ENCODE measurements at regions not wholly inside any gene's neighbourhood (a gene's known extent, or its start where the extent isn't known, plus 50 kb on each side); places are given as distances from the start of the nearest gene placed in this dataset.
A peak's percentile ranks its signal among the peaks of the same experiment; 100 is the strongest.

DNA sequence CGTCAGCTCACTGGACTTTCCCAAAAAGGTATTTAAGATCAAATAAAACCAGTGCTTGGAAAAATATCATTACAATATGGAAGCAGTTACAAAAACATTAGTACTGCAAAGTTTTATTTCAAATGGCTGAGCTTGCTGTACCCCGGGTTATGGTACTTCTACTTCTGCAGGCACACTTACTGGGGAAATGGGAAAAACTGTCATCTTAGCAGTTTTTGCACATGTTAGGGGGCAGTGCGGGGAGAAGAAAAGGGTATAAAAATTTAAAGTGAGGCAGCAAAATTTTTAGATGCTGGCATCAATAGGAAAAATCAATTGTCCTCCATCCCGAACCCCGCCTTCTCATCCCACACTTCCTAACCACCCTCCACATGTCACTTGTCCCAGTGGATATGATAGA is 133.4 kb downstream of the ATG4C start:
- DNase-seq (ENCODE audit: low read depth): no peak

DNA sequence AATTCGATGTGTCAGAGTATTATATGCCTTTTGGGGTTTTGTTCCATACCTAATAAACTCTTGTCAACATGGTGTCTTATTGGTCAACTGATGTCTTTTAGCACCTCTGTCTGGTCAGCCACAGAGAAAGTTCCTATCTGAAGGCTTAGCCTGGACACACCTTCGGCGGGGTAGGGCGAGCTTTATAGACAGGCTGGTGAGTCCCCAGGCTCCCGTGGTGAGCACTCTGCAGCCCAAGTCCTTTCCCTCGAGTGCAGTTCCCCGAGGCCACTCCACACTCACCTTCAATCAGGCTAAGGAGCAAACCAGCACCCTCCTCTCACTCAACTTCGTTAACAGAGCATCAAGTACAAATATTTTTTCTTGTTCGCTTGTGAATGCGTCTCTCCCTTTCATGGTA is 133.9 kb downstream of the ATG4C start:
- no peak for DNase-seq (ENCODE audit: low read depth)

DNA sequence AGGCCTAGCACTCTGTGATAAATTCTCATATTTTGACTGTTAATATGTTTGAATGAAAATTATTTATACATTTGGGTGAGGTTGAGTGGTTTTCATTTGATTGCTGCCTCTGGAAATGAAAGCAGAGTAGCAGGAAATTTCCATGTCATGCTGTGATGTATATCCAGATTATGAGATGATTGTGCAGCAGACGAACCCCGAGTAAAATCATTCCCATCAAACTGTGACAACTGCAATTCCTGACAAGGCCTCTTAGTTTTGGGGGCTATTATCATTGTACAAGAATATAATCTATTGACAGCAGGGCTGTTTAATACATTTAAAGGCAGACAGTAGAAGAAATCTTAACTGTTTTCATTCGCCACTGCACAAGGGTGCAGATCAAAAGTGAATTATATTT is 134.8 kb downstream of the ATG4C start:
- no peak for DNase-seq (ENCODE audit: low read depth)

DNA sequence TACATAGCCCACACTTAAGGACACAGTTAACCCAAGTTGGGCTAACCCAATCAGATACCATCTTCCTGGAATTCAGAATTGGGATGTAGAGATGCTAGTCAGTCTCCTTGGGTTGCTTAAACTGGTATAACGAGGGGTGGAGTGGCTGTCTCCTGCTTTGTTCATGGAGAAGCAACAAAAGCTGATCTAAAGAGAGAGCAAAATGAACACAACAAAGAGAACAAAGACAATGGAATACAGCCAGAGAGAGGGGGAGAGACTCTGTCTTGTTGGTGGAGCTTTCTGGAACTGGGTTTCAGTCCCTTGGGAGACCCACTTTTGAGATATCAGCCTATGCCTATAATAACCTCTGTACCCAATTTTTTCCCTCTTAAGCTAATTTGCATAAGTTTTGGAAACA is 138.1 kb downstream of the ATG4C start:
- DNase-seq (ENCODE audit: low read depth): no peak

DNA sequence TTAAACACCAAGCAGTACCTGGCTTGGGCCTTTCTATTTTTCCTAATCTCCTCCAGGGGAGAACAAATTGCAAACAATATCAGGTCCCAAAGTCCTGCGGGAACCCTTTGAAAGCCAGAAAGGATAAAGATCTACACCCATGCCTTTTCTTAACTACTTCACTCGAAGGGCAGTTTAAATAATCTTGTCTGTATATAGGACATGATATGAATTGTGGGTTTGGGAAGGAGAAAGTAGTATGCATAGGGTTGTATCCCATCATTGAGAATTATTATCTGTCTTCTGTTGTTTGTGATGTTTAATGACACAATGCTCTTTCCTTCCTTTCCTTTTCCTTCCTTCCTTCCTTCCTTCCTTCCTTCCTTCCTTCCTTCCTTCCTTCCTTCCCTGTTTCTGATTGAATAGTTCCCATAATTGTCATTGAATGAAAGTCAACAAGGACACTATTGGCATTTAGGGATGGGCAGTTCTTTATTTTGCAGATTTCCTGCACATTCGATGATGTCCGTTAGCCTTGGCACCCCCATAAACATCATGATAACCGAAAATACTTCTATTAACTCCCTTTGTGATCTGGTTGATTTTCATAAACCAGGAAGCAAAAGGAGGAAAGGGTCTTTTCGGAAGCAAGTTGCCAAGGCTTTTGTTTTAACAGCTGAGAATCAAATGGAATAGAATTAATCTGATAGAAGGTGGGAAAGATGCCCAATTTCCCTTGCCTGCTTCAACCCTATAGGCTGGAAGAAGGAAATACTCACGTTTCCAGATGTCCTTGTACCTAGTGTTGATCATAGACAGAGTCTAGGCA is 141.3 kb downstream of the ATG4C start:
- no peak for DNase-seq (ENCODE audit: low read depth)

DNA sequence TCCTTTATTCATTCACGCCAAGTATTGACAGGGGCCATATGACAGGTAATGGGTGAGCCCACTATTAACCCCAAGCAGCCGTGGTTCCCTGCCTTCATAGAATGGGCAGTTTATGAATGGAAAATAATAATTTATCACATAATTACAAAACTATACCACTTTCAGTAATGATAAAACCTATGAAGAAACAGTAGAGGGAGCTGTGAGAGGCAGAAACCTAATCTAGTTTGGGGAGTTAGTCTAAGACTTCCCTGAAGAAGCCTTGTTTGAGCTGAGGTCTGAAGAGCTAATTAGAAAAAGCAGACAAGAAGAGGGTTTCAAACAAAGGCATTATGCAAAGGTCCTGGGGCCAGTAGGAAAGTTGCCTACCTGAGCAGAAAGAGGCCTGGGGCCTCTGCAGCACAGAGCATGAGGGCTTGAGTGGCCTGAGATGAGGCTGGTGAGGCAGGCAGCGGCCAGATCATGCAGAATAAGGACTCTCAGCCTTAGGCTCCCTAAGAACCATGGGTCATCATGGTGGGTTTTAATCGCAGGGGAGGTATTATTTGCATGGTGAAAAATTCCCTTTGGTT is 142.8 kb downstream of the ATG4C start:
- DNase-seq (ENCODE audit: low read depth): no peak

DNA sequence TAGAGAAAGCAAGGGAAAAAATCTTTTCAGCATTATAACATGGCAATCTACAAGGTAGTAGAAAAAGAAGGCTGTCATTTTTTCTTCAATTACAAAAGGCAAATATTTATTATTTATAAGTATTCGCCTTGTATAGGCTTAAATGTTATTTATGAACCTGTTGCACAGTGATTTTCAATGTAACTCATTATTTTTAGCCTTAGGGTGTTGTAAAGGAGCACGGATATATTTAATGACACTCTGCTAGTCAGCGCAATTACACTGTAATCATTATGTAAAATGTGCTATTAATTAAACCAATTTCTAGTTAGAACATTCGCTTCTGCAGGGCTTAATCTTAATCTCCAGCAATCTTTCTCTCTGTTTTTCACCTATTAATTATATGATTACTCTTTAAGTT is 145.0 kb downstream of the ATG4C start:
- no peak for DNase-seq (ENCODE audit: low read depth)

DNA sequence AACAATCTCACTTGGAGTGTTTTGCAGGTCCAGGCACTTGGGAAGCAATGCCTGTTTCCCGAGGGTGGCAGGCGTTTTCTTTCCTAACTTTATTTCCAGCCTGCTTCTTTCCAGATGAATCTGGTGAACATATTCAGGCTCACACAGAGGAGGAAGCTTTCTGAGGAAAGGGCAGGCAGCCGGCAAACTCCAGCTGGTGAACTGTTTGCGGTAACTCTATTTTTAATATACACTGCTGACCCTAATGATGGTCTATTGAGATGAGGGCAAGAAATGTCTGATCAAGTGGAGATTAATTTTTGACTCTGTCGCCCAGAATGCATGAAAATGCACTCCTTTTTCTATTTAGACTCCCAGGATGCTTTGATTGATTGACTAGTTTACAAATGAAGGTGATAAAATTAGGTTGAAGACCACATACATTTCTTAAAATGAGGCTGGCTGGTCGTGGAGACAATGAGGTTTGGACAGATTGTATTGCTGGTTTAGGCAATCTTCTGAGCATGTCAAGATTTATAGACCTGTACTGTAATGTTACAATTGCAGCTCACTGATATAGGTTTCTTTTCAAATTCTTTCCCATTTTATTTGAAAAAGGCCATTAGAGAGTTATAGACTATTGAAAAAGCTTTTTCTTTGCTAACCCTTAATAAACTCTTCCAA is 153.8 kb downstream of the ATG4C start:
- DNase-seq (ENCODE audit: low read depth): no peak

DNA sequence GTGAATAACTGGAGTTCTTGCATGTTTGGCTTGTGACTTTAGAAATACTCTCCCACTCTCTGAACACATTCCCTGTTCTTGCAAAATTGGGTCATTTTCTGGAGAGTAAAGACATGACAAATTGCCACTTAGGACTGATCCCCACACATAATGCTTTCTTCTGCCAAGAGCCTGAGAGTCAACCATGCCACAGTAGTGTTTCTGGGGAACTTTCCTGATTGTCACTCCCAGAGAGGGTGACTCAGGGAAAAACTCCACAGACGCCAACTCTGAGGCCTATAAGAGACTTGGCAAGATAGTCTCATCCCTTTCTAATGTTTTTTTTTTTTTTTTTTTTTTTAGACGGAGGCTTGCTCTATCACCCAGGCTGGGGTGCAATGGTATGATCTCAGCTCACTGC is 157.8 kb downstream of the ATG4C start:
- DNase-seq (ENCODE audit: low read depth): no peak

DNA sequence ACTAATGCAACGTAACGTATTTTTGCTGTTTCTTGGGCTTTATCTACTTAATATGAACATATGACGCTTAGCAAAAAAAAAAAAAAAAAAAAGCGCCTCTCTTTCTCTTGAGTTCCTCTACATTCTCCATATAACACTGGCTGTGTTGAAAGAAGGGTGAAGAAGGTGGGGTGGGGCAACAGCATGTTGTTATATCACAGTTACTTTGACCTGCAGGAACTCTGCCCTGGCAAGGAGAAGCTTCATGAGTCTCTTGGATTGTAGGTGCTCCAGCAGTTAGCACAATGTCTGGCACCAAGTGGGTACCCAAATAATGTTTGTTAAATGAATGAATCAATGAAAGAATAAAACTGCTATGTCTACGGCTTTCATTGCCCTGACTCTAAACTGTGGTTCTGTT is 162.6 kb downstream of the ATG4C start:
- DNase-seq (ENCODE audit: low read depth): no peak

DNA sequence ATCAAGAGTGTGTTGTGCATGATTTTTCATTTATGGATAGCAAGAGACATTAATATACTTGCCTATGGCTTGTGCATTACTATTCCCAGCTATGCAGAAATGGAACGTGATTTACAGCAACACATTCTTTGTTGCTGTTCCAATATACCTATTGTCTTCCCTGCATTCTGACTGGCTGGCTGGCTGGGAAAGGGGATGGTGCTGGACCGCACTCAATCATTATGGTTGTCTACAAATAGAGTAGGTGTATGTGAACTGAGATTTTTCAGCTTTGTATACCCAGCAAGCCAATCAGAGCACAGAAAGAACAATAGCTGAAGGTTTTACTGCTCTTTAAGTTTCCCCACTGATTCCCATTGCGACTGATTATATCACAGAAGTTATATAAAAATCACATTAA is 167.5 kb downstream of the ATG4C start:
- no peak for DNase-seq (ENCODE audit: low read depth)

DNA sequence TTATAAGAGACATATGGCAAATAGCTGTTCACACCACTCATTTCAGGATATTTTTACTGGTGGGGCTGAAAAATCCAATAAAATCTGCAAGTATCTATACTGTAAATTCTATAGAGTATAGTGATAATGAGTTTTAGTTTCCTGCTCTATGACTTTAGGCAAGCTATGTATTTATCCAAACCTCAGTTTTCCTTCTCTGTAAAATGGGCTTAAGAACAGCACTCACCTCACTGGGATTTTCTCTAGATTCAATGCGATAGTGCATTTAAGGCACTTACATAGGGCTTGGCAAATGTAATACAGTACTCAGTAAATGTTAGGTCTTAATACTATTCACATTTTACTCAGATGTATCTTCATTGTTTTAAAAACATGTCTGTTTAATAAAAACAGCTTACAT is 168.7 kb downstream of the ATG4C start:
- DNase-seq (ENCODE audit: low read depth): no peak

DNA sequence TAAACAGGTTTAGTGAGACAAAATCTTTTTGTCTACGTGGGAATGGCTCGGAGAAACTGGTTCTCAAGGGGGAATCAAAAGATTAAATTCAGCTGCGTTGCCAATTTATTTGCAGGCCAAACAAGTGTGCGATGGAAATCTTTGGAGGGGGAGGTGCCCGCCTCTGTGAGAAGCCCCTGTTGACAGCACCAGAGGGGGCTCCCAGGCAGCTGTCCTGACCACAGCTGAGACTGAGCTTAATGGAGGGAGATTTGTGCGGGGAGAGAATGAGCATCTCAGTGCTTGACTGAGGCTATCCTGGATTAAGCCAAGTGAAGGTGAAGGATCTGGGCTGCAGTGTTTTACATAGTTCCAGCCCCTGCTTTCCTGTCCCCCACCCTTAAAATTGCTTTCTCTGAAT is 169.7 kb downstream of the ATG4C start:
- no peak for DNase-seq (ENCODE audit: low read depth)

DNA sequence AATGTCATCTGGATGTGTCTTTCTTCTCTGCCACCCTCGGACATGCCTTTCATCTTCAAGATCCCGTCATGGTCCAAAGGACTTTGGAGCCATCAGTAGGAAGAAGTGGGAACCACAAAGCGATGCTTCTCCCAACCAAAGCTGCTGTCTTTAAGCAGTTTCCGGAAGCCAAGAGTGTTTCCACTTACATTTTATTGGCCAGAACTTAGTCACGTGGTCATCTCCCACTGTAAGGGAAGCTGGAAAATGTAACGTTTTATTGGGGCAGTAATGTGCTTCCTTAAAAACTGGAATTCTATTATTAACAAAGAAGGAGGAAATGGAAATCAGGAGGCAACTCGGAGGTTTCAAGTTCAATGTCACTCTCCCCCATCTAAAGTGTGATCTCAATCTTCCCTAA is 170.8 kb downstream of the ATG4C start:
- peak; percentile 20 for DNase-seq (ENCODE audit: low read depth)

DNA sequence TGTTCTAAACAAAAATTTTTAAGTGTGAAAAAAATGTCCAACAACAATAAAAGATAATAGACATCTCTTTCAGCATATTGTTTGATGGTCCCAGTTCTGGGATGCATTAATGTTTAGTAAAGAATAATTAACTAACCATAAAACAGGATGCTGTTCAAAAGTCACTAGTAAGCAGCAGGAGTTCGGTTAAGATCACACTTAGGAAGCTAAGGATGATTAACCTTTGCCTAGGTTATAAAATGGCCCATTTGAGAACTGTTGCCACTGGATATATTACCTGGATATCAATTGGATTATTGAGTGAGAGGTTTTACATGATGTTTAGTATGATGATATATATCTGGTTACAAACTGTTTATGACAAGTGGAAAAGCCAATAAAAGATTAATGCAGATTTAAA is 171.7 kb downstream of the ATG4C start:
- DNase-seq (ENCODE audit: low read depth): no peak

DNA sequence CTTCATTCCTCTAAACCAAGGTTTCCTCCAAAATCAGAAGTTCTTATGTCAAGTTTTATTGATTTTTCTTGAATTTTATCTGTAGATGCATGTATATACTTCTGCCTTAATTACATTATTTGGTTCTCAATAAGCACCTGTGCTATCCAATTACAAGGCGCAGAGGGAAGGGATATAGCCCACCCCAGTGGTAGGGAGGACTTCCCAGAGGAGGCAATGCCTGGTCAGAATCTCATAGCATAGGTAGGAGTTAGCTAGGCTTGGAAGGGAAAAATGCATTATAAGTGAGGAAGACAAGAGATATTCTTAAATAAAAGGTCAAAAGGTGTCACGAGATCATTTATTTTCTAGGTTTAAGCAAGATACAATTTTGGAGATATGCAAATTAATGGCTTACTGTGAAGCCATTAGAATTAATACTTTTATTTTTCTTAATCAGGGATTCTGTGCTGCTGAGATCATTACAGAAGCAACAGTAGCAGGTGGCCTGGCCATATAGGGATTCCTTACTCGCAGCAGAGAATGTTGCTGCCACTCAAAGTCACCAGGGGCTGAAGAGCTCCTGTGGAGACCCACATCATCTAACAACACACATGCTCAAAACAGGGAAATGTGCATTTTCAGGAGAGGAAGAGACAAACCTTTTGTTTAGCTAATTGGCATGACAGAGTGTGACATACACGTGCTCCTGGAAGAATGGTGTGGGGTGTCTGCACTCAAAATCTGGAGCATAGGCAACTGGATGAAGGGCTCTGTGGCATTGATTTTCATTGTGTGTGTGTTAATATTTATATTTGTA is 178.3 kb downstream of the ATG4C start:
- no peak for DNase-seq (ENCODE audit: low read depth)

DNA sequence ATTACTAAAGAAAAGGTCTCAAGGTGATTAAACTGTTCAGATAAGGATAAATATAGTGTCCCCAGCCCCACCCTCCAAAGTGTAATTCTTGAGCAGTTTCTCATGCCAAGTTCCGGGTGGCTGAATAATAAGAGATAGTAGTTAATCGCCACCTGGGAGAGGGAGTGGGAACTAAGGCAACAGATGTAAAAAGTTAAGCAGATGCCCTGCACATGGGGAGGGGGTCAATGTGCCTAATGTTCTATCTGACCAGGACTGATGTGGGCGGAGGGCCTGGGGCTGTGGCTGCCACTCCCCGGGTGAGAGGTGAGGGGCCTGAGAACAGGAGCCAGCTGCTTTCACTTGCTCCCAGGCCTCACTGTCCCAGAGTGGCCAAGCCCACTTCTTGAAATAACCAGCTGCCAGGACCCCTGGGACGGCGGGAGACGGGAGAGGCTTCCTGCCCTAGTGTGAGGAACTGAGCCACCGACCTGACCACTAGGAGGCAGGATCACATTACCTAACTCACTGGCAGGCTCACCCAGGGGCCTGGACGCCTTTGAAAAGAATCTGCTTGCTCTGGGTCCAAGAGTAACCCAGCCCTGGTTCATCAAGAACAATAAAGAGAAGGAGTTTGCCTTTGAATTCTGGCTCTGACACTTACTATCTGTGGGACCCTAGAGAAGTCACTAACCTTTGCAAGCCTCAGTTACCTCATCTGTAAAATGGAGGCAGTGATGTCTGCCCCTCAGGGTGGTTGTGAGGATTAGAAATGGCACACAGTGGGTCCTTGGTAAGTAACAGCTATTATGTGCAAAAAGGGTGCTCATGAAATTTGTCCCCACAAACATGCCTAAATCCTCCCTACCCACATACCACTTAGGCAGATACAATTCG is 179.2 kb downstream of the ATG4C start:
- DNase-seq (ENCODE audit: low read depth): peak; percentile 34

DNA sequence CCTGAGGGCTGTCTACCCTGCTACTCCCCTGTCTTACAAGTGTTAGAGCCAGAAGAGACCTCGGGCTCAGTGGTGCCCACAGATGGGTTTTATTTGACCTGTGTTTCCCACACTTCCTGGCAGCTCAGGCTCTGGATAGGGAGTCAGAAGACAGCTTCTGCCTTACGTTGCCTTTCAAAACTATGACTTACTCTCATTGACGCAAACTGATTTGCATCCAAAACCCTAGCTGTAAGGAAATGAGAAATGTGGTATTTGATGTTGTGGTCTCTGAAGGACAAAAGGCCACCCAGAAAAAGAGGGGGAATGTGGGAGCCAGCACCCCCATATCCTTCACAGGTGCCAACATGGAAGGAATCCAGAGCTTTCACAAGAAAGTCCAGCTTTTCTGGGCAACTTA is 180.2 kb downstream of the ATG4C start:
- no peak for DNase-seq (ENCODE audit: low read depth)

DNA sequence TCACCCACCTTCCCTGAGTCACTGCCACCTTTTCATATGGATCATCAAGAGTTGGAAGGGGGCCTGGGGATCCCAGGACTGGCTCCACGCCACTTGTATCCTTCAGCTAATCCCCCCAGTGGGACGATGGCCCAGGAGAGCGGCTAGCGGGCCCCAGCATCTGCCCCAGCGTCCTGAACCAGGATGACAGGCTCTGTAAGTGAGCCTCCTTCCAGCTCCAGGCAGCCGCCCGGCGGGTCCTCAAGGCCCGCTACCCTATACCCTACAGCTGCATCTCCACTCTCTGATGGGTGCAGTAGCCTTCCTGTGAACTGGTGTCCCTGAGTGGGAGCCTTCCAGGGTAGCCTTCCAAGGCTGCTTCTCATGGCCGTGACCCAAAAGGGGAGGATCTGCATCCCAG is 183.1 kb downstream of the ATG4C start:
- no peak for DNase-seq (ENCODE audit: low read depth)

DNA sequence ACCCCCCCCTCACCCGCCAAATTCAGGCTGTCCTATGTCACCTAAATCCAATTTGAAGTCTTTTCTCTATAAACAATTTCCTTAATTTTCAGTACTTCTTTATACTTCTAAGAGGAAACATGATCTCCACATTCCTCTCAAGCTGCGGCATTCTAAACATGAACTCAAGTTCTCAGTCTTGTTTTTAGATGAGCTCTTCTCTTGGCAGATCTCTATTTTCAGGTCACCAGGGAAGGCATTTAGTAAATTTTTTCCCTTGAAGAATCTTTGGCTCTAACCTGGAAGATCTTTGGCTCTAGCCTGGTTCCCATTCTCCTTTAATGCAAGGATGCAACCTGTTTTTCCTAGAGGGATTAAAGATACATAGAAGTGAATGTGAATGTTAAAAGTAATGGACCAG is 193.4 kb downstream of the ATG4C start:
- no peak for DNase-seq (ENCODE audit: low read depth)

DNA sequence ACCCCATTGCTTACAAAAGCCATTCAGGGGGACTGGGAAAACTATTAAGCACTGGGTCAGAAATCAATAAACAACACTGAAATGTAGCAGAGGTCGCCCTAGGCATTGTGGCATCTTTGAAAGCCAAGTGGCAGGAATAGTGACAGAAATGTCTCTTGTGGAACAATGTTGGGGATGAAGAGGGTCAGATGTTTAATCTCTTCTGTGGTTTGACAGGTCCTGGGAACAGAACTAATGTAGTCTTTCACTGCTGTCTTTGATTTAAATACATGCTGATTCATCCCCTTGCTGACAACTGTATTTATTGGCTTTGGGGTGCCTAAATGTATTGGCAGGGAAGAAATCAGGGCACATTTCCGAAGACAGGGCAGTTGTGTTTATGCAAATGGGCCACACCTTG is 194.8 kb downstream of the ATG4C start:
- DNase-seq (ENCODE audit: low read depth): no peak

DNA sequence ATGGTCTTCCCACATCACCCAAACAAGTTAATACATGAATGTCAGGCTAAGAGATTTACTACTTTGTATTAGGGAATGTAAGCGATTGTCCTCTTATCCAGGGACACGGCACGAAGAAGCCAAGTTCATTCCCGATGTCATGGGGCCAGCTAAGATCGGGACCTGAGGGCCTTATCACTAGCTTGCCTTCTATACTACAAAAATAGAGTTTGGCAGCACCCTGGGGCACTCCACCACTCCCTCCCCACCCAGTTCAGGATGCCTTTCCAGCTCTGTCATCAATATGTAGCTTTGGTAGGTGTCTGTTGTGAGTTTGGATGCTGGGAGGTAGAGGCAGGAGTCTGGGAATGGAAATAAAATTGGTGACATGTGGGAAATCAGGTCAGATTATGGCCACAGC is 197.5 kb downstream of the ATG4C start:
- no peak for DNase-seq (ENCODE audit: low read depth)
